ELF-1 (cell line): ENCODE measurements at regions not wholly inside any gene's neighbourhood (a gene's known extent, or its start where the extent isn't known, plus 50 kb on each side); places are given as distances from the start of the nearest gene placed in this dataset.
A peak's percentile ranks its signal among the peaks of the same experiment; 100 is the strongest.

Source experiments
- DNase-seq: peaks from one replicate; pipeline ENCODE4 v3.0.0-alpha.2; 2016; ENCODE audit warnings: low read depth, low spot score

DNA sequence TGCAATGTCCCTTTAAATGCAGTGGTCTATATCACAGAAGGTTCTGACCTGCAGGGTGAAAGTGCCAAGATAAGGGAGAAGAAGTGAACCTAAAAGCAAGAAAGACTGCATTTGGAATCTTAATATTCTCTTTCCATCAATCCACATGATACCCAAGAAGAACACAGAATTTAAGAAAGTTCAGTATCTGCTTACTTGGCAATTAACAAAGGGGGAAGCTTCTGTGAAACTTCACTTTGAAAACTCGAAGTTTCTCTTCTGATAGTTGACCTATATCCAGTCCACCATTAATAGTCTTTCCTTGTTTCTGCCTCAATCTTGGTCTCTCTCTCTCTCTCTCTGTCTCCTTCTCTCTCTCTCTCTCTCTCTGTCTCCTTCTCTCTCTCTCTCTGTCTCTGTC, 592.0 kb downstream of the UTRN start:
- DNase-seq: no peak

DNA sequence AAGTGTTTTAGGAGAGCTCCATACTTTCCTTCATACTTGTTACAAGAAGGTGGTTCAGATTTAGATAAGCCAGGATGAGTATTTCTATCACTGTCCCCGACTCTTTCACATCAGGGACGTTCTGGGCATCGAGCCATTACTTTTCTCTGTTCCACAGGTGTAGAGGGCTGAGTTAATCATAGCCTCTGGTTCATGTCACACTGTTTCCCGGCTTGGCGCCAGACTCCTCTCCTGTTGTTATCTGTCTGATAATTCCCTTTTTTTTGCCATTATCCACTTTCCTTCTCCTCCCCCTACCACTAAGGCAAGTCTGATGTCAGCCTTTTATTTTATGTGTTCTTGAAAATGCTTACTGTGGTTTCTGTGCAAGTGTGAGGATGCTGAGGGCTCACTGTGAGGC, 593.4 kb downstream of the UTRN start:
- no peak for DNase-seq

DNA sequence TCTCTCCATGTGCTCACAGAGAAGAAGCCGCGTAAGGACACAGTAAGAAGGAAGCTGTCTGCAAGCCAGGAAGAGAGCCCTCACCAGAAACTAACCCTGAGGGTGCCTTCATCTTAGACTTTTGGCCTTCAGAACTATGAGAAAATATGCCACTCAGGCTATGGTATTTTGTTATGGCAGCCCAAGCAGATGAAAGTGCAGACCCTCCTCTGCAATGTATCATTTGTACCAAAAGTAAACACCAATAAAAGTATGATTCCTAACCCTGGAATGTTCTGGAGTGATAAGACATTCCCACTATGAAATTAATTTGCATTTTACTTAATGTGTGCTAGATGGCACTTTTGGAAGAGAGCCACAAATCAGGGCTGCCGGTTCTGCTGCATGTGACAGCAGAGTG, 594.3 kb downstream of the UTRN start:
- no peak for DNase-seq

DNA sequence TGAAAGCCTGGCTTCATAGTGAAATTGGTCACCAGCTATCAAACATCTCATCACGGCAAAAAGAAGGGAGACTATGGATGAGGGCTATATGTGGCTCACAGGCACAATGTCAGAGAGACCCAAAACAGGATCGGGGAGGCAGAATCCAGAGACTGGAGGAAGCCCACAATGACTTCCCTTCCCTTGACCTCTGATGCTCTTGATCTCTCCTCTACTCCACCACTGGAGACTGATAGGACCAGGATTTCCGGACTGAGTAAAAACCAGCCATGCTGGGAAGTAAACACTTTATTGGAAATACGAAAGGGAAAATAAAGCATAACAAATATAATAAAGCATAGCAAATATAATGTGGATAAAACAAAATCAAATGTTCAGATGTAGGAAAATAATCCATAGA, 597.3 kb downstream of the UTRN start:
- DNase-seq: no peak

DNA sequence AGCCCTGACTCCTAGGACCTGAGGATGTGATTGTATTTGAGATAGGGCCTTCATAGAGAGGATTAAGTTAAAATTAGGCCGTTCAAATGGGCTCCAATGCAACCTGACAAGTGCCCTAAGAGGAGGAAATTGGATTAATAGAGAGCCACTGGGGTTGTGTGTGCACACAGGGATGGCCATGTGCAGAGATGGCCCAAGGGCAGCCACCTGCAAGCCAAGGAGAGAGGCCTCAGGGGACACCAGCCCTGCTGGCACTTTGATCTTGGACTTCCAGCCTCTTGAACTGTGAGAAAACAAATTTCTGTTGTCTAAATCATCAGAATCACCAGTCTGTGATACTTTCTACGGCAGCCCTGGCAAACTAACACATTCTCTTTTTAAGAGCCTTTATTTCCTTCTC, 598.8 kb downstream of the UTRN start:
- no peak for DNase-seq

DNA sequence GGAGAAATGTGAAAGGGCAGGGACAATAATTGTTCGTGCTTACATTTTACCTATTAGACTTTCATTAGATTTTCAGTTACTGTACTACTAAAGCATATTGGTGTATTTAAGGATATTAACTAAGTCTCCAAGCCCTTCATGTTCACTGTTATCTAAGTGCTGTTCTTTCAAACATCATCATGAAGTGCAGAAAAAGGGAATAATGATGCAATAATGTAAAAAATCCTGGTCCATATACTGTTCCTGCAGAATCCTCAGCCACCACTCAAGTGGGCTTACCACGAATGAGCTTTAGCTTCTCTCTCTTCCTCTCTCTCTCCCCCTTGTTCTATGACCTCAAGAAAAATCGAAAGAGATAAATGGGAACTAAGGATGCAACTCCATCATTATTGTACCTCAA, 600.7 kb downstream of the UTRN start:
- no peak for DNase-seq

DNA sequence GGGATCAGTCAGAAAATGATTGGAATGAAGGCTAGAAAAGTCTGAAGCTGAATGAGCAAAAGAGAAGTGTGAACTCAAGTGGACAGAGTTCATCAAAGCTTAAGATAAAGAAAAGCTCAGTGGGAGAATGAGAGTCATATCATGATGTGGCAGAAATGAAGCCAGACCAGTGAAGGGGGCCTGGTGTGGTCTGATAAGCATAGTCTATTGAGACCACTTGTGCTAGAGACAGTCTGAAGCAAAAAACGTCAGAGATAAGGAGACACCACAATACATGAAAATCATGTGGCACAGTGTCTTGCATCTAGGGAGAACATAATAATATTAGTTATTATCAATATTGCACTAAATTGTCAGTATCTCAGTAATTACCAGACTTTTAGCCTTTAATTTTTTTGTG, 601.5 kb downstream of the UTRN start:
- DNase-seq: no peak

DNA sequence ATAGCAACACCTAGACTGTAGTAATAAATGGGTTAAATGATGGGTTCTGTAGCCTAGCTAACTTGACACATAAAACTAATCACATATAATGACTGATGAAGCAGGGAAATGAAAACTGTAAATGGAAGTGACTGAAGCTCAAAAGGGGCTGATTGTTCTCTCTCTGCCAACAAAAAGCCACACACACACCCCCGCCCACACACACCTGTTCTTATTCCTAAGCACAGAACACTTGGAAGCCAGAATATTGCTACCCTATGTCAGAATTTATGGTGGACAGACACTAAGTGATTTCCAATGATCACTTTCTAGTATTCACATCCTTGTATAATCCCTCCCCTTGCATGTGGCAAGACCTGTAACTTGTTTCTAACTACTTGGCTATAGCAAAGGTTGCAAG, 603.5 kb downstream of the UTRN start:
- no peak for DNase-seq

DNA sequence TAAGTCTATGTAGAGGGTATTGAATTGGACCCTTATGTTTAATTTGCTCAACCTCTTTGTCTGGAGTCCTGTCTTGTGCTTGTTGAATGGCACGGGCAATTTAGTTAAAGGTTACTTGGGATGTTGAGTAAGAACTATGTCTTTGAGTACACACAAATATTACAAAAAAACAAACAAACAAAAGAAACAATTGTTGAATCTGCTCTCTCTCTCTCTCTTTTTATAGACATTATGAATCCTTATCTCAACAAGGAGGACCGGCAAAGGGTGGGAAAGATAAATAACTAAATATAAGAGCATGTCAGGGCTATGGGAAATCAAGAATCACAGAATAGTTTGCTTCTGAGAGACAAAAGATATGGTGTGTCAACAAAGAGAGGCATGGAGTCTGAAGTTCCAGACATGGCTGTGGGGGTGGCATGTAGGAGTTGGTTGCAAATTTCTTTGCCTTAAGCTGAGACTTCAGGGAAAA, 608.6 kb downstream of the UTRN start:
- no peak for DNase-seq

DNA sequence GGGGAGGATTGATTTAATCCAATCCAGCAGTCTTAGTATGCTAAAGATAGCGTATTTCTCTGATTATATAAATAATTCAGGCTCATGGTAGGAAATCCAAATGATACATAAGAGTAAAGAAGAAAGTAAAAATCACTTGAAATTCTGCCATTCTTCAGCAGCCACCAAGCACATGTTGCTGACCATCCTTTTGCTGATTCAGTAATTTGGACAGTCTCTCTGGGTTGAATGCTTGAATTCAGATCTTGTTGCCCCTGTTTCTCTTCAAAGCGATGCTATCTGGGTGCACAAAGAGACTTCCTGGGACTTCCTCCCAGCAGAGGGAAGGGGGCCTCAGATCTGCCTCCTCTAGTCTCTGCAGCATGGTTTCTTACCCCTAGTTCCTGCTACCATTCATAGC, 609.1 kb downstream of the UTRN start:
- DNase-seq: no peak

DNA sequence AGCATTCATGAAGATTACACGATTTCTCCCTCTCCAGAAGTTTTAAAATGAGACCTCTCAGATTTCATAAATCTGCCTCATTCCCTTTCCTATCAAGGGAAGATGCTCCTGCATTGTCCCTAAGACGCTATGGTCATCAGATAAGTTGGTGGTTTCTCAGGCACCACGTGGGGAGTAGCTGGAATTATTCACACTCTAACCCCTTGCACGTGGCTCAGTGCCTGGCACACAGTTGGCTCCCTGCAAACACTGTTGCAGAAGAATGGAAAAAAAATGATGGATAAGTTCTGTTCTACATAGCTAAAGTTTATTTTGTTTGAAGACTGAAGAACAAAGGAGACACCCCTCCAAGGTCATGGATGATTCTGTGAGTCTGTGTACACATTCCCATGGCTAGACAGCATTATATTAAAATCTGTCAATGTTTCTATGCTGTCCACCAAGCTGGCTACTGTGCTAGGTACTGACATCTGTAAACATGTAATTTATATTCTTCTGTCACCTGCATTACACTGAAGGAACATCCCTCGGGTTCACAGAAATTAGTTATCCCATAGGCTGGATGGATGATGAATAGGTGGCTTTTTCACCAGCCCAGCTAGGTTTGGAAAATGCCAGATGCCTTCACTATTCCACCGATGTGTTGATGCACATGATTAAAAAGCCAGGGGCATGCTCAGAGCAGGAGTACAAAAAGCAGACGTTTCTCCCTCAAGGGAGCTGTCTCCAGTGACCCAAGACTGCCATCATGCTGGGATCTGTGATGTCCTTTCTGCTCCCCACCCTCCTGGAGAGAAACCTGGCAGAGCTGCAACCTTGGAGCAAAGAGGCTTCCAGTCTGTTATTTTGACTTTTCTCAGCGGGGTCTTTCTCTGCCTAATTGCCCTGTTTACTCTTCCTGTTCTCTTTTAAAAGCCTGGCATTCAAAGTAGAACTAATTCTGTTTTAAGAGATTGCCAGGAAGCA, 610.5 kb downstream of the UTRN start:
- DNase-seq: peak; percentile 33

DNA sequence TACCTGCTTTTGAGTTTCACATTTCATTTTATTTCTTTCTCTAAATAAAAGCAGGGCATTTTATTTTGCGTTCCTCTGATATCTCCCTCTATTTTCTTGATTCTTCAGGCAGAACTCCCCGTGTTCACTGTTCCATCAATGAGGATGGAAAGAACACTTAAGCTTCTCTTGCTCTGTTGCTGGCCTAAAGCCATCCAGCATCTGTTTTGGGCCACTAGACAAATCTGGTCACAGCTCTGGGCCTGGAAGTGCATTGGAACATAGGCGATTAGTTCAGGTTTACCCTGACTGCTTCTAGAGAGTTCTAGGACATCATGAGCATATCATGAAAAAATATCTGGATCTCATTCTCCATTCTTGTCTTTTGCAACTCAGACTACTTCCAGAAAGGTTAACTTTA, 611.2 kb downstream of the UTRN start:
- DNase-seq: no peak

DNA sequence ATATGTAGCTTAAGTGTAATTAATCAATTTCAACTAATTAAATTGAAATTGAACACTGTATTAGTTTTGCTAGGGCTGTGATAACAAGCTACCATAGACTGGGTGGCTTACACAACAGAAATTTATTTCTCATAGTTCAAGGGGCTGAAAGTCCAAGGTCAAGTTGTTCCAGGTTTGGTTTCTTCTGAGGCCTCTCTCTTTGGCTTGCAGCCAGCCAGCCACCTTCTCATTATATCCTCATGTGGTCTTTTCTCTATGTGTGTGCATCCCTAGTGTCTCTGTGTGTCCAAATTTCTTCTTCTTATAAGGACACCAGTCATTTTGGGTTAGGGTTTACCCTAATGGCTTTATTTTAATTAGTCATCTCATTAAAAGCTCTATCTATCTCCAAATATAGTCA, 611.7 kb downstream of the UTRN start:
- no peak for DNase-seq

DNA sequence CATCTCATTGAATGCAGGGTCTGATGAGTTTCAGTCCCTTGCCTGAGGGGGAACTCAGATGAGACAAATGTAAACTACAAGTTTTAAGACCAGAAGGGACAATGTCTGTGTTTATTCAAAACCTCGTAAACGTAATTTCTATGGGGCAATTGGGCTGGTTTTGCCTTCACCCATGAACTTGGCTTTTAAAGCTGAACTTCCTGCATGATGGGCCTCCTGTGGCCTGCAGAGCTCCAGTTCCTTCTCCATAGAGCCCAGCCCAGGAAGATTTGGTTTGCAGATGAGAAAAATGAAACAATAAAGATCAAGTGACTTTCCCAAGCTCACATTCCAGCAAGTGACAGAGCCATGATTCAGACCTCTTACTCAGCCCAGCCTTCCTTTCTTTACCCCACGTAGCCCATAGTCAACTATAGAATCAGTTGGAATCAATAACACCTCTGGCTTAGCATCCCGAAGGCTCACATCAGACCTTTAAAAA, 612.3 kb downstream of the UTRN start:
- DNase-seq: peak; percentile 22

DNA sequence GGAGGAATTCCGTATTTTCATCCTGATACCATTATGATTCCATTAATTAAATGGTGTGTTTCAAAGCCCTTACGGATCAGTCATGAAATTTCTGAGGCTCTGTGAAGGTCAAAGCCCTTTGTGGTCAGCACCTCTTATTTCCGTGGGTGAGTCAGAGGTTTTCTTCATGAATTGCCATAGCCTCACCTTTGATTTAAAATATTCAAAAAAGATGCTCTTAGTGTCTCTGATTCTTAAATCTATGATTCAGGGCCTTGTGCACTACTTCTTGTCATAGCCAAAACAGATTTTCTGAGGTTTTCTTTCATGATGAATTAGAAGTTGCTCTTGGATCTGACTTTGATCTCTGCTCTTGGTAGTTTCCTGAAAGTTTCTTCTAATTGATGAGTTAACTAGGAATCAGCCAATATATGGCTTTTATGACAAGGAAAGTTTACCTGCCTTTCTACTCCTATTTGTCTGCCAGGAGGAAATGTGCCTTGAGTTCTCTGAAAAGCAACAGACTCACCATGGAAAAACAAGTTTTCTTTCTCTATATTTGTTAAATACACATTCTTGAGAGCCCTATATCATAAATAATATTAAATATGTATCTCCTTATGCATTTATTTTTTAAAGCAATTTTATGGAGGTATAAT, 613.0 kb downstream of the UTRN start:
- DNase-seq: no peak

DNA sequence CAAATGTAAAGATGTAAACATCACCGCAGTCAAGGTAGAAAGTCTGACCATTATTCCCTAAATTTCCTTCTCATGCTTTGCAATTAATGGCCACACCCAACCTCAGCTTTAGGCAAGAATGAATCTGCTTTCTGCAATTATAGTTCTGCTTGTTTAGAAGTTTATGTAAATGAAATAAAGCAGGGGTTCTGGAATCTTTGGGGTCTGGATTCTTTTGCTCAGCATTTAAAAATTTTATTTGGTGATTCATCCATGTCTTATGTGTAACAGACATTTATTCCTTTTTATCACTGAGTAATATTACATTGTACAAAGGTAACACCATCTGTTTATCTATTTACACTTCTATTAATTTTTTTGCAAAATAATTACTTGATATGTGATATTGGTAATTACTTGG, 613.6 kb downstream of the UTRN start:
- no peak for DNase-seq

DNA sequence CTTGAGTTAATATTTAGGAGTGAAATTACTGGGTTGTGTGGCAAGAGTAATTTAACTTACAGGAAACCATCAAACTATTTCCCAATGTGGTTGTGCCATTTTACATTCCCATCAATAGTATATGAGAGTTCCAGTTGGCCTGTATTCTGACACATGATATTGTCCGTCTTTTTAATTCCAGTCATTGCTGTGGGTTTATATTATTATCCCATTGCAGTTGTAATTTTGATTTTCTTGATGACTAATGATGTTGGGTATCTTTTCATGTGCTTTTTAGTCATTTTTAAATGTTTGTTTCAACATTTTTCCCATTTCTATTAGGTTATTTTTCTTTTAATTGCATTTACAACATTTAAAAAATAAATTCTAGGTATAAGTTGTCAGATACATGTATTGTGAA, 614.0 kb downstream of the UTRN start:
- DNase-seq: no peak

DNA sequence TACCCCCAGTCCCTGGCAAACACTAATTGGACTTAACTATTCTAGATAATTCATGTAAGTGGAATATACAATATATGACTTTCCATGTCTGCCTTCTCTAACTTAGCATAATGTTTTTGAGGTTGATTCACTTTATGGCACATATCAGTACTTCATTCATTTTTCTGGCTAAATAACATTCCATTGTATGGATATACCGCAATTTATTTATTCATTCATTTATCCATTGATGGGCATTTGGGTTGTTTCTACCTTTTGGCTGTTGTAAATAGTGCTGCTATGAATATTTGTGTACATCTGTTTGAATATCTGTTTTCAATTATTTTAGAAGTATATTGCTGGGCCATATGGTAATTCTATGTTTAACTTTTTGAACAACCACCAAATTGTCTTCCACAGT, 616.3 kb downstream of the UTRN start:
- no peak for DNase-seq

DNA sequence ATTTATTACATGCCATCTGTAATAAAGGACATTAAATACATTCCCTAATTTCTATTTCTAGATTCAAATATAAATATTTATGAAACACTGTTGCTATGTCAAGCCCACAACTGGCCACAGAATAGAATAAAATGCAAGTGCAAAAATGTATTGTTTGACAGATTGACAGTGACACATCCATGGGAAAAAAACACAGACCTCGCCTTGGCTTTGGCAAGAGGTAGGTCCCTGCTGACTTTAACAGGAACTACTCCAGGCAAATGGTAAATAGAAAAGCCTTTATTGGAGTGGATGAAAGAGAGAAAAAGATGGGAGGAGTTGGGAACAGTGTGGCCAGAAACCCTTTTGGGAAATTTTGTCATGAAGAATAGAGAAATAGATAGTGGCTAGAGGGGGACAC, 622.9 kb downstream of the UTRN start:
- no peak for DNase-seq

DNA sequence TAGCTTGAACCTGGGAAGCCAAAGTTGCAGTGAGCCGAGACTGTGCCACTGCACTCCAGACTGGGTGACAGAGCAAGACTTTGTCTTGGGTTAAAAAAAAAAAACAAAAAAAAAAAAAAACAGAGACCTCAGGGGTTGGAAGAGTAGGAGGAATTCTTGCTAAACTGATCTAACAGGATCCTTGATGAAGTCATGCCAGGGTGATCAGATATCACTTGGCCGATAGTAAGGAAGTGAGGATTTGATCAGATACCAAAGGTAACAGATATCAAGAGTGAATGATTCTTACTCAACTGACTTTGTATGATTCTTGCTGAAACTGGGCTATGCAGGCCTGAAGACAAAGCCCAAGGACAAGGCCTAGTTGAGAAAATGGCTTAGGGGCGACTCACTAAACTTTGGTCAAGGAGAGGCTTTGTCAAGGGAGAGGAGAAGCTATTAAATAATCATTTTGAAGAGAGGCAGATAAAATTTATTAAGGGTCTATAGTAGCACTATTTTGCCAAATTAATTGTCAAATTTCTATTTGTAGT, 624.7 kb downstream of the UTRN start:
- DNase-seq: no peak

DNA sequence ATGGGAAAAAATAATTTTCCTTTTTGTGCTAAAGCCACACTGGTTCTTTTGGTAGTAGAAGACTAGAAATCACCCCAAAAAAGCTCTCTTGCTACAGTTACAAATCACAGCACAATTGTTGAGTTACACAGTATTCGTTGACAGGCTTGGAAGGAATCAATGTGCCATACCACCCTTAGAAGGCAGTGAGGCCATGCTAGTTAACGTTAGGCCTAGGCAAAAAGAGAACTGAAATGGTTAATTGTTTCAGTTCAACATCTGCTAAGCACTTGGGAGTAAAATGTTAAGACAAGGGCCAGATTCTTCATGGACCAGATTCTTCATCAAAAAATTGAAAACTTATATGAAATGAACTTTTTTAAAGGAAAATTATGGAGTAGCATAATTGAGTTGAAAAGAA, 626.2 kb downstream of the UTRN start:
- no peak for DNase-seq

DNA sequence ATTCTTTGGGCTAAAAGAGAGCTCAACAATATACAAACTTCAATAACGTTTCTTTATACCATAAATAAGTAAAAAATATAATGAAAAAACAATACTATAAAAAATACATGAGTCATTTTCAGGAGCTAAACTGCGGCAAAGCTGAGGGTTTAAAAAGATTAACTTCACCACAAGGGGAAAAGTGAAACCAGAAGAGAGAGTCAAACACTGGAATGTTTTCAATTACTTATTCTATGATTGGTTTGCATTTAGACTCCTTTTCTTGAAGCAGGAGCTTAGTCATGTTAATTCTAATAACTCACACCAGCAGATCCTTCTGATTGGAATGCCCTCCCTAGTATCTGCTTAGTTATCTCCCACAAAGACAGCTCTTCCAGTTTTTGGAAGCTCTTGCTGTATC, 627.3 kb downstream of the UTRN start:
- DNase-seq: no peak

DNA sequence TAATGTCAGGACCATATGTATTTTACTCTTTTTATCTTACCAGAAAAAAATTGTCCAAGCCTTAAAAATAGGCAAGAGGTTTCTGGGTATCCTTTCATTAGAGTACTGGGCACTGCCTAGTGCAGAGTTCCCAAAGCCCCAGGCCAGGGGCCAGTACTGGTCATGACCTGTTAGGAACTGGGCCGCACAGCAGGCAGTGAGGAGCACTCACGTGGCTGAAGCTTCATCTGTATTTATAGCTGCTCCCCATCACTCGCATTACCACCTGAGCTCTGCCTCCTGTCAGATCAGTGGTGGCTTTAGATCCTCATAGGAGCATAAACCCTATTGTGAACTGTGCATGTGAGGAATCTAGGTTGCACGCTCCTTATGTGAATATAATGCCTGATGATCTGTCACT, 632.9 kb downstream of the UTRN start:
- DNase-seq: no peak
